IMR-90 (cell line): ENCODE measurements at regions not wholly inside any gene's neighbourhood (a gene's known extent, or its start where the extent isn't known, plus 50 kb on each side); places are given as distances from the start of the nearest gene placed in this dataset.
"Not testable (repeated sequence)": the region's sequence is repeated elsewhere in the genome, so short reads cannot be mapped to it uniquely, and the experiment has no call there.

ENCODE experiments used
- CTCF ChIP-seq: conservative IDR thresholded peaks from 2 replicates; pipeline ENCODE4 v1.5.1; 2012; ENCODE audit warnings: mild to moderate bottlenecking, low read depth, low read length, improper control_type of control experiment
- ELK1 ChIP-seq: fragments of 150-350 bp; IDR thresholded peaks from 2 replicates; pipeline ENCODE4 v1.6.1; 2016; ENCODE audit warnings: low read depth, mild to moderate bottlenecking, low read length, moderate library complexity, borderline replicate concordance
- FOS ChIP-seq: fragments of 150-350 bp; IDR thresholded peaks from 2 replicates; pipeline ENCODE4 v1.6.1; 2016; ENCODE audit warnings: low read depth, low read length
- POLR2A ChIP-seq: IDR thresholded peaks from 2 replicates; pipeline ENCODE4 v1.6.1; 2012; ENCODE audit warnings: mild to moderate bottlenecking, low read depth, low read length
- RAD21 ChIP-seq: IDR thresholded peaks from 2 replicates; pipeline ENCODE4 v1.6.1; 2012; ENCODE audit warnings: low read length, improper control_type of control experiment

GRCh38 chr6:51008693-51009092 is 190.0 kb downstream of the TFAP2B start:
- TF ChIP-seq CTCF, POLR2A, ELK1, FOS, RAD21: not testable (repeated sequence)
